Panc1 (cell line): ENCODE measurements at regions not wholly inside any gene's neighbourhood (a gene's known extent, or its start where the extent isn't known, plus 50 kb on each side); places are given as distances from the start of the nearest gene placed in this dataset.

ENCODE experiments used
- POLR2AphosphoS5 ChIP-seq: IDR thresholded peaks from 2 replicates; pipeline ENCODE4 v1.6.1; 2012; ENCODE audit warnings: mild to moderate bottlenecking, low read depth, low read length, moderate library complexity
- SIN3A ChIP-seq: IDR thresholded peaks from 2 replicates; pipeline ENCODE4 v1.6.1; 2012; ENCODE audit warnings: low read depth, mild to moderate bottlenecking, low read length, moderate library complexity, borderline replicate concordance; ENCODE audit not compliant: insufficient read depth
- TF ChIP-seq, protein P1 (sequence below): fragments of 450-650 bp; IDR thresholded peaks from 2 replicates; pipeline ENCODE4 v1.5.1; 2017; ENCODE audit warnings: mild to moderate bottlenecking
- TF ChIP-seq, protein P2 (sequence below), 2 experiments: IDR thresholded peaks; 2 replicates each; pipeline ENCODE4 v1.6.1; 2011 to 2012; ENCODE audit warnings: low read depth in 2 of 2, control low read depth in 1 of 2, low read length in 1 of 2, mild to moderate bottlenecking in 1 of 2, moderate library complexity in 1 of 2; ENCODE audit not compliant: insufficient read depth in 1 of 2

DNA sequence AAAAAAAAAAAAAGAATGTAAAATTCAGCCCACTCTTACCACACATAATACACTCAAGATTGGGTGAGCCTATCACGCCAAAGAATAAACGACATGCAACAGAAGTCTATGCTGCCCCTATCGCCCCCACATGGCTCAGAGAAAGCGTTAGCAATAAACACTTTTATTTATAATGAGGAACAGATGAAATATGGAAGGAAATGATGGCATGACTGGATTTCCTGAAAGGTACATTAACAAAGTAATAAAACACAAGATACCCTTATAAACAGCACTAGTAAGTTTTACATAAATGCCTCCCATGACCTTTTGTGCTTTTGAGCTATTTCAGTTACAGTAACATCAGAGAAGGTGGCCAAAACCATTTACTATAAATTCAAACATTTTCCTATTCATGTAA lies 71.4 kb upstream of the SCAF8 start:
- no peak for TF ChIP-seq POLR2AphosphoS5
- TF ChIP-seq, protein P1, sequence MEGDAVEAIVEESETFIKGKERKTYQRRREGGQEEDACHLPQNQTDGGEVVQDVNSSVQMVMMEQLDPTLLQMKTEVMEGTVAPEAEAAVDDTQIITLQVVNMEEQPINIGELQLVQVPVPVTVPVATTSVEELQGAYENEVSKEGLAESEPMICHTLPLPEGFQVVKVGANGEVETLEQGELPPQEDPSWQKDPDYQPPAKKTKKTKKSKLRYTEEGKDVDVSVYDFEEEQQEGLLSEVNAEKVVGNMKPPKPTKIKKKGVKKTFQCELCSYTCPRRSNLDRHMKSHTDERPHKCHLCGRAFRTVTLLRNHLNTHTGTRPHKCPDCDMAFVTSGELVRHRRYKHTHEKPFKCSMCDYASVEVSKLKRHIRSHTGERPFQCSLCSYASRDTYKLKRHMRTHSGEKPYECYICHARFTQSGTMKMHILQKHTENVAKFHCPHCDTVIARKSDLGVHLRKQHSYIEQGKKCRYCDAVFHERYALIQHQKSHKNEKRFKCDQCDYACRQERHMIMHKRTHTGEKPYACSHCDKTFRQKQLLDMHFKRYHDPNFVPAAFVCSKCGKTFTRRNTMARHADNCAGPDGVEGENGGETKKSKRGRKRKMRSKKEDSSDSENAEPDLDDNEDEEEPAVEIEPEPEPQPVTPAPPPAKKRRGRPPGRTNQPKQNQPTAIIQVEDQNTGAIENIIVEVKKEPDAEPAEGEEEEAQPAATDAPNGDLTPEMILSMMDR = no peak
- TF ChIP-seq SIN3A = no peak
- TF ChIP-seq, protein P2, sequence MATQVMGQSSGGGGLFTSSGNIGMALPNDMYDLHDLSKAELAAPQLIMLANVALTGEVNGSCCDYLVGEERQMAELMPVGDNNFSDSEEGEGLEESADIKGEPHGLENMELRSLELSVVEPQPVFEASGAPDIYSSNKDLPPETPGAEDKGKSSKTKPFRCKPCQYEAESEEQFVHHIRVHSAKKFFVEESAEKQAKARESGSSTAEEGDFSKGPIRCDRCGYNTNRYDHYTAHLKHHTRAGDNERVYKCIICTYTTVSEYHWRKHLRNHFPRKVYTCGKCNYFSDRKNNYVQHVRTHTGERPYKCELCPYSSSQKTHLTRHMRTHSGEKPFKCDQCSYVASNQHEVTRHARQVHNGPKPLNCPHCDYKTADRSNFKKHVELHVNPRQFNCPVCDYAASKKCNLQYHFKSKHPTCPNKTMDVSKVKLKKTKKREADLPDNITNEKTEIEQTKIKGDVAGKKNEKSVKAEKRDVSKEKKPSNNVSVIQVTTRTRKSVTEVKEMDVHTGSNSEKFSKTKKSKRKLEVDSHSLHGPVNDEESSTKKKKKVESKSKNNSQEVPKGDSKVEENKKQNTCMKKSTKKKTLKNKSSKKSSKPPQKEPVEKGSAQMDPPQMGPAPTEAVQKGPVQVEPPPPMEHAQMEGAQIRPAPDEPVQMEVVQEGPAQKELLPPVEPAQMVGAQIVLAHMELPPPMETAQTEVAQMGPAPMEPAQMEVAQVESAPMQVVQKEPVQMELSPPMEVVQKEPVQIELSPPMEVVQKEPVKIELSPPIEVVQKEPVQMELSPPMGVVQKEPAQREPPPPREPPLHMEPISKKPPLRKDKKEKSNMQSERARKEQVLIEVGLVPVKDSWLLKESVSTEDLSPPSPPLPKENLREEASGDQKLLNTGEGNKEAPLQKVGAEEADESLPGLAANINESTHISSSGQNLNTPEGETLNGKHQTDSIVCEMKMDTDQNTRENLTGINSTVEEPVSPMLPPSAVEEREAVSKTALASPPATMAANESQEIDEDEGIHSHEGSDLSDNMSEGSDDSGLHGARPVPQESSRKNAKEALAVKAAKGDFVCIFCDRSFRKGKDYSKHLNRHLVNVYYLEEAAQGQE (IDR thresholded peaks at IDR 0.05; ENCODE audit: insufficient read depth in 1 of 2, low read depth in 2 of 2, low read length in 1 of 2) = no peak
